Endothelial cell of hepatic sinusoid (primary cell): ENCODE measurements at regions not wholly inside any gene's neighbourhood (a gene's known extent, or its start where the extent isn't known, plus 50 kb on each side); places are given as distances from the start of the nearest gene placed in this dataset.

Experiments
- in situ Hi-C: cut with HindIII; loops from 2 replicates; pipeline ENCODE4 v1.10.0; 2017; ENCODE audit warnings: low sequenced_read_pairs

DNA sequence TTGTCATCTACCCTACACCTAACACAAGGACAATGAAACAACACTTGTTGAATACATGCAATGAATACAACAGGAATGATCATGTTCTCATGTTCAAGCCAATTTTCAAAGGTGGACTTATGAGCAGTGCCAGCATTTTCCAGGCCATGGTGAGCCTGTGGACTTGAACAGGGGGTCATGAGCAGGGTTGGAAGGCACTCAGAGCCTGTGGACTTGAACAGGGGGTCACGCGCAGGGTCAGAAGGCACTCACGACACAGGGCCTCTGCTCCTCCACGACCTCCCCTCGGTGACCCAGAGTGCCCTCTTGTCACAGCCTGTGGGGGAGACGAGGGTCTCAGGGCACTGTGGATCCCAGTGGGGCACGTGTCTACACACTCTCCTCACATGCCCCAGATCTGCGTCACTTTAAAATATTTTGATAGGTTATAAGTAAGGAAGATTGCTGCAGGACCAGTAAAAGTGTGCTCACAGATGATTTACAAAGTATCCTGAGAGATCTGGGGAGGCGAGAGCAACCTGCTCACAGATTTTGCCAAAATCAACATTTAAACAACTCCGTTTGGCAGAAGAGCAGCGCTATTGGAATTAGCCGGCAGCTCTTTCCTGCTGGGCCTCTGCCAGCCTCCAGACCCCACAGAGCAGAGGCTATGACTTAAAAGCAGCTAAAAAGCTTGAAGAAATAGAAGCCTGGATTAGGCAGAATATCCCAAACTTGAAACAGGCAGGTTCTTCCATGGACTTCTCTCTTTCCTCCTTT lies 121.9 kb downstream of the TMEM18 start:
- in situ Hi-C loops: no loop called here

DNA sequence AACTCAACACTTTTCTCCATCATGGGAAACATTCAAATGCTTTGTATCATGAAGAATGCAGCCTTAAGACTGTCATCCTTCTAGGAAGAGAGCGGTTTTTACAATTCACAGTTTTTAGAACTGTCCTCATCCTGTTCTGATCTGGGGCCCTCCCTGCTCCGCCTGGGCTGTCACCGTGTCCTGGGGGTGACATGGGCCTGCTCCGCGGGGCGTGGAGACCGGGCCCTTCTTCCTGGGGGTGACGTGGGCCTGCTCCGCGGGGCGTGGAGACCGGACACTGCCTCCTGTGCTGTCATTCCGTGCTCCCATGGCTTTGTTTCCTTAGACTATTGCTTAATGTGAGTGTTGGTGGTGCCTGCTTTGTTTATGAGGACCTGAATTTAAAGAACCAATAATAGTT lies 122.8 kb downstream of the TMEM18 start:
- in situ Hi-C loops: no loop called here

- in situ Hi-C loops: no loop called here
Measured at GRCh38 chr2:552906-553305, 124.3 kb downstream of the TMEM18 start.

GRCh38 chr2:551621-552020 lies 125.6 kb downstream of the TMEM18 start:
- in situ Hi-C loops: no loop called here

- in situ Hi-C loops: no loop called here
Measured at GRCh38 chr2:550860-551567, 126.2 kb downstream of the TMEM18 start.

GRCh38 chr2:545711-546650 lies 131.2 kb downstream of the TMEM18 start:
- in situ Hi-C loops: no loop called here

GRCh38 chr2:545228-545627 lies 132.0 kb downstream of the TMEM18 start:
- in situ Hi-C loops: no loop called here

- in situ Hi-C loops: no loop called here
Measured at GRCh38 chr2:538646-539045, 138.6 kb downstream of the TMEM18 start.

DNA sequence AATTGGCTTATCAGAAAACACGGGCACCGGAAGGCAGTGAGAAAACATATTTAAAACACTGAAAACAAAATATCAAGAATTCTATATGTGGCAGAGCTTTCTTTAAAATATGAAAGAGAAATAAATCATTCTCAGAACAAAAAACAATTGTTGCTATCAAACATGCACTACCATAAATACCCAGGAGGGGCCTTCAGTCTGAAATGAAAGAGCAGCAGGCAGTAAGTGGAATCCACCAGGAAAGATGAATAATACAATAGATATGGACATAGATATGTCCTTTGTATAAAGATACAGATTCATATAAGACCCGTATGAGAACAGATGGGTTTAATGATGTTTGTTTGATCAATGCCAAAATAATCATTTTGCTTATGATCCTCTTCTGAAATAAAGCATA lies 142.0 kb downstream of the TMEM18 start:
- in situ Hi-C loops: no loop called here

DNA sequence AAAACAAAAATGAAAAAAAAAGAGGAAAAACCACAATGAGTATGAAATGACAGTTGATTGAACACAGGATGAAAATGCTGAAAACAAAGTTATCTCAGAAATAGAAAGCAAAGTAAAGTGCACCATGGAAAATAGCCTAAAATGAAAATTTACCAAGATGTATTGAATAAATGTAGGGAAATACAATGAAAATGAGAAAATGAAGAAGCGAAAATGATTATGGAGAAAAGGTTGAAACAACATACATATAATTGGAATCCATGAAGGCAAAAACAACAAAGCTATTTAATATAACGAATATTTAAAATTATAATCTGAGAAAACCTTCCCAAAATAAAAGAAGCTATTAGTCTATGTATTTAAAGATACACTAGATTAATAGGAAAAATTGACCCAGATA lies 147.4 kb downstream of the TMEM18 start:
- in situ Hi-C loops: no loop called here

DNA sequence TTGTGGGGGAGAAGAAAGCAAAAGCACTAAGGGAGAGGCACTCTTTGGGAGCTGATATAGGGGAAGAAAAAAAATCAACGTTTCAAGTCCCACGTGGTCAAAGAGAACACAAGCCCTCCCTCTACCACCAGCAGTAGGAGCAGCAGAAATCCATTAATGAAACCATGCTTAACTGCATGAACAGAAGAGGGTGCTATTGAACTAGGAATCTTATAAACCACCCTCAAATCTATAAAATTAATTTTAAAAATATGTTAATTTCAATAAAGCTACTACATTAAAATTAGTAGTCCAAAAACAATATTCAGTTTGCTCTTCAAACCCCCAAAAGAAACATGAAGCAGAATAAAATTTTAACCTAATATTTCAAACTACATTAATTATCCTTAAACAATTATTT lies 147.8 kb downstream of the TMEM18 start:
- in situ Hi-C loops: no loop called here

DNA sequence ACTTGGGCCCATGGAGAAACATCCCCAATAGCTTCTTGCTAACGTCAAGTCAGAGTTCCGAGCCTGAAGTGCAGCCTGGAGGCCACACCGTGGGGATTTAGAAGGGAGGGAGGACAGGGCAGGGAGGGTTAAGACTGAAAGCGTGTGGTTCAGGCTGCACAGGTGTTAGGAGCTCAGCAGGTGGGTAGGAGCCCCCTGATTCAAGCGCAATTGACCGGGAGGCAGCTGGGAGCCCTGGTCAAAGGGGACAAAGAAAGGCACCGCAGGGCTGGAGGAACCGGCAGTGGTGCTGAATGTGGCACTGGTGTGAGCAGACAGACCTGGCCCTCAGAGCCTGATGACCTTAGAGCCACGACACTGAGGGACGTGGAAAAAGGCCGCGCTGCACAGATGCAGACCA lies 149.6 kb downstream of the TMEM18 start:
- in situ Hi-C loops: no loop called here

GRCh38 chr2:526918-527317 lies 150.3 kb downstream of the TMEM18 start:
- in situ Hi-C loops: no loop called here

DNA sequence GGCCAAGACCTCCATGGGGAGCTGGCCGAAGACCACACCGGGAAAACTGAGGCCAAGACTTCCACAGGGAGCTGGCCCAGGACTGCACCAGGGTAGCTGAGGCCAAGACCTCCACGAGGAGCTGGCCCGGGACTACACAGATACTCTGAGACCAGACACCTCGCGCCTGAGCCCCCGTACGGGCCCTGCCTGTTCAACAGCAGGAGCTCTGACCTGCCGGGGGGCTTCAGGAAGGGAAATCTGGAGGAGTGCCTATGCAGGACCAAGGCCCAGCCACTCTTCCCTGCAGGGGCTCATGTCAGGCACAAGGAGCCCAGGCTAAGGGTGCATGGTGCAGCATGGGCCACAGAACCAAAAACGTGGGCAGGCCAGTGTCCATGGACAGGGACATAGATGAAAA lies 151.6 kb downstream of the TMEM18 start:
- in situ Hi-C loops: no loop called here

DNA sequence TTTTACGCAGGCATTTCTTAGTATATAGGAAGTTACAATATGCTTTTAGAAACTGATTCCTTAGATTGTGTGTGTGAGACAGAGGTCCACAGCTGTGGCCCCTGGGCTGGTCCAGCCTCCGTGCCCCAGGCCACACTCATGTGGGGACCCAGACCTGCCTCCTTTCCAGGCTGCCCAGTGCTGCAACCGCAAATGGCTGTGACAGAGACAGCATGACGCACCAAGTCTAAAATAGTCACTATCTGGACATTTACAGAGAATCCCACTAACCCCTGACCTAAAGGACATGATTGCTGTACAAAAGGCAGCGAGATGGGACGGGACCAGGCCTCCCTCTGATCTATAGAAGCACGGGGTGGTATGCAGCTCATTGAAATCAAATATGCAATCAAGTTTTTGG lies 152.2 kb downstream of the TMEM18 start:
- in situ Hi-C loops: no loop called here

GRCh38 chr2:524442-524841 lies 152.8 kb downstream of the TMEM18 start:
- in situ Hi-C loops: no loop called here

GRCh38 chr2:523698-524270 lies 153.4 kb downstream of the TMEM18 start:
- in situ Hi-C loops: no loop called here

DNA sequence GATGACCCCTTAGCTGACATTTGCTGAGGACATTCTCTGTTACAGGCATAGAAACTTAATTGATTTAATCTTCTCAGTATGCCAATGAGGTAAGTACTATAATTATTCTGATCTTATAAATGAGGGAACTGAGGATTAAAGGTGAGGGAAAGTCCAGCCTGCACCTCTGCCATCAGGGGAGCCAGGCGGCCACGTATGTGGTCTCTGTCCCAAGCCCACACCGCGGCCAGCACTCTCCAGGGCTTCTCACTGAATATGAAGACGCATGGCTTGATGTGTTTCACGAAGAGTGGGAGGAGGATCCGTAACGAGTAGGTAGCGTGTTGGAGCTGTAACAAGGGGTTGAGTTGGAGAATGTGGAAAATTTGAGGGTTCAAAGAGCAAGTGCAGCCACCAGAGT lies 154.4 kb downstream of the TMEM18 start:
- in situ Hi-C loops: no loop called here

DNA sequence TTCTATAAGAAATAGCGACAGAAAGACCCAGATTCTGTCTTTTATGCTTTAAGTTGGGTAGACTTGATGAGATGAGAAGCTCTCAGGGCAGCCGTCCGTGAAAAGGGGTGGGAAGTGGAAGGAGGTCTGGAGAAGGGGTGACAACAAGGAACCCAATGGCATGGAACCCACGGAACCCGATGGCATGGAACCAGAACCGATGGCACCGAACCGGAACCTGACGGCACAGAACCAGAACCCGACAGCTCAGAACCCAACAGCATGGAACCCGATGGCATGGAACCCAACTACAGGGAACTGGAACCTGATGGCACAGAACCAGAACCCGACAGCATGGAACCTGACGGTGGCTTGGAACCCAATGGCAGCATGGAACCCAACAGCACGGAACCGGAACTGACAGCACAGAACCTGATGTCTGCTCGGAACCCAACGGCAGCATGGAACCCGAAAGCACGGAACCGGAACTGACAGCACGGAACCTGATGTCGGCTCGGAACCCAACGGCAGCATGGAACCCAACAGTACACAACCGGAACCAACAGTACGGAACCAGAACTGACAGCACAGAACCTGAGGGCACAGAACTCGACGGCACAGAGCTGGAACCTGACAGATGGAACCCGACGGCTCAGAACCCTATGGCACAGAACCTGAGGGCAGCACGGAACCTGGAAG lies 155.2 kb downstream of the TMEM18 start:
- in situ Hi-C loops: no loop called here

GRCh38 chr2:520663-521340 lies 156.4 kb downstream of the TMEM18 start:
- in situ Hi-C loops: no loop called here
